ENCODE measurements at regions not wholly inside any gene's neighbourhood (a gene's known extent, or its start where the extent isn't known, plus 50 kb on each side); places are given as distances from the start of the nearest gene placed in this dataset.

- Histone ChIP-seq H3K9ac (ENCODE audit: low read length) (no peak overlapping the region), H4K20me1 (ENCODE audit: insufficient read depth) (no peaks in the 10 kb centered on the region), H3K36me3 (ENCODE audit: control insufficient read depth in 1 of 2, insufficient read depth in 2 of 2, low read length in 2 of 2) (no peaks in the 10 kb centered on the region), H3K4me2 (ENCODE audit: low read length) (no peak overlapping the region), H2AFZ (ENCODE audit: low read depth, low read length, poor library complexity, severe bottlenecking) (no peak overlapping the region), H3K79me2 (ENCODE audit: insufficient read depth, low read length) (no peaks in the 10 kb centered on the region), H3K4me3 (replicated peaks in 1 of 2; ENCODE audit: low read depth in 1 of 2, low read length in 2 of 2) (no peak overlapping the region), H3K4me1 (ENCODE audit: control insufficient read depth in 1 of 2, insufficient read depth in 2 of 2, low read length in 2 of 2) (peaks cover 0 to 7% of the 10 kb centered on the region in 2 experiments; a peak in 2 of 4 replicates), H3K9me3 (ENCODE audit: control insufficient read depth in 1 of 2, insufficient read depth in 1 of 2, low read depth in 1 of 2, low read length in 2 of 2) (no peaks in the 10 kb centered on the region), H3K9me2 (ENCODE audit: insufficient read depth) (no peaks in the 10 kb centered on the region), H3K27me3 (ENCODE audit: insufficient read depth, low read length) (peaks cover 5% of the 10 kb centered on the region; the same call in 1 of the 2 replicates), H3K27ac (ENCODE audit: low read depth, low read length) (no peak overlapping the region)
- DNase-seq (ENCODE audit: low read depth, low spot score): no peak
- POLR2A ChIA-PET: no interaction called here
- TF ChIP-seq EZH2phosphoT487 (IDR thresholded peaks at IDR 0.05; ENCODE audit: borderline replicate concordance): no peak
- no peak for TF ChIP-seq SP1 (IDR thresholded peaks at IDR 0.05; ENCODE audit: low read depth)
- no peak for TF ChIP-seq REST (IDR thresholded peaks at IDR 0.05; ENCODE audit: low read depth)
- TF ChIP-seq FOSL1 (IDR thresholded peaks at IDR 0.05; ENCODE audit: low read depth): no peak
- TF ChIP-seq ATF3 (IDR thresholded peaks at IDR 0.05): no peak
- TF ChIP-seq POLR2A (IDR thresholded peaks at IDR 0.05; ENCODE audit: borderline replicate concordance, extremely low read depth, insufficient read depth, insufficient read length): no peak
- no peak for TF ChIP-seq CTCF (IDR thresholded peaks at IDR 0.05 in 2 of 3, conservative IDR thresholded peaks at IDR 0.05 in 1 of 3; ENCODE audit: borderline replicate concordance in 1 of 3, insufficient read depth in 1 of 3, low read depth in 2 of 3, low read length in 2 of 3)
- TF ChIP-seq JUND (IDR thresholded peaks at IDR 0.05): no peak
- no peak for TF ChIP-seq RAD21 (IDR thresholded peaks at IDR 0.05; ENCODE audit: low read depth)
- TF ChIP-seq SRF (IDR thresholded peaks at IDR 0.05; ENCODE audit: low read depth): no peak
- no peak for TF ChIP-seq ZBTB33 (IDR thresholded peaks at IDR 0.05; ENCODE audit: extremely low read depth, insufficient replicate concordance, low read length)
- TF ChIP-seq CEBPB (IDR thresholded peaks at IDR 0.05; ENCODE audit: low read depth): no peak
- TF ChIP-seq EZH2 (IDR thresholded peaks at IDR 0.05): no peak
- no peak for TF ChIP-seq CBX3 (IDR thresholded peaks at IDR 0.05; ENCODE audit: low read depth)
- no peak for TF ChIP-seq MAX (IDR thresholded peaks at IDR 0.05)
- no peak for TF ChIP-seq POLR2AphosphoS5 (IDR thresholded peaks at IDR 0.05; ENCODE audit: low read depth, low read length)
- TF ChIP-seq SIN3A (IDR thresholded peaks at IDR 0.05; ENCODE audit: low read depth): no peak
- intact Hi-C loops (cut with micrococcal nuclease): no loop called here
- ATAC-seq: no peak
- BruUV-seq (replicated peaks): no TSS peak
- CTCF ChIA-PET: no interaction called here
- RAD21 ChIA-PET (ENCODE audit: low non-redundant PET in 1 of 2, low total read pairs in 2 of 2, uncharacterized antibody in 2 of 2, unreplicated experiment in 2 of 2): no interaction called here
These were observed 134.3 kb upstream of the SESN3 start for GRCh38 chr11:95365348-95365747.

All from HCT116 (cell line).